Astrocyte (in vitro differentiated cells and primary cell): ENCODE measurements at regions not wholly inside any gene's neighbourhood (a gene's known extent, or its start where the extent isn't known, plus 50 kb on each side); places are given as distances from the start of the nearest gene placed in this dataset.
"Not testable (repeated sequence)": the region's sequence is repeated elsewhere in the genome, so short reads cannot be mapped to it uniquely, and the experiment has no call there.

ENCODE experiments used
- CTCF ChIP-seq: IDR thresholded peaks from 2 replicates; pipeline ENCODE4 v1.5.1; 2011; ENCODE audit warnings: low read depth, mild to moderate bottlenecking, inconsistent platforms, low read length, moderate library complexity; ENCODE audit not compliant: insufficient read depth
- EZH2 ChIP-seq: IDR thresholded peaks from 2 replicates; pipeline ENCODE4 v1.6.1; 2012; ENCODE audit warnings: mild to moderate bottlenecking, low read length, inconsistent platforms; ENCODE audit not compliant: insufficient read depth

- TF ChIP-seq CTCF, EZH2: not testable (repeated sequence)
Measured at GRCh38 chr1:83403500-83403899, 595.4 kb downstream of the TTLL7 start.
